A673 (cell line): ENCODE measurements at regions not wholly inside any gene's neighbourhood (a gene's known extent, or its start where the extent isn't known, plus 50 kb on each side); places are given as distances from the start of the nearest gene placed in this dataset.

Experiments
- BruUV-seq: library from RNA; stranded (reverse); fragments of 400-500 nt; replicated peaks from 2 replicates; lab custom pipeline; 2021; lab: Mats Ljungman, UMichigan
- CTCF ChIA-PET: fragments of 300-600 bp; sonication (Branson Sonifier 250); formaldehyde crosslinking; loops from one replicate; lab custom pipeline; 2022; ENCODE audit warnings: antibody characterized with exemption; lab: Charles Lee
- POLR2A ChIA-PET: fragments of 300-600 bp; sonication (Branson Sonifier 250); formaldehyde crosslinking; loops from one replicate; lab custom pipeline; 2022; ENCODE audit warnings: antibody characterized with exemption; ENCODE audit not compliant: low non-redundant PET; lab: Charles Lee
- DNase-seq: peaks from one replicate; pipeline ENCODE4 v3.0.0-alpha.2; 2015; ENCODE audit warnings: low spot score
- H3K27ac ChIP-seq: fragments of 200-600 bp; sonication (generic); 2 replicates; pipeline ENCODE4 v1.5.1; 2016; ENCODE audit warnings: mixed run types, low read depth, mild to moderate bottlenecking, mixed read lengths, antibody characterized with exemption, low read length; ENCODE audit not compliant: poor library complexity, severe bottlenecking
- H3K27me3 ChIP-seq: fragments of 200-600 bp; sonication (generic); replicated peaks from 2 replicates; pipeline ENCODE4 v1.6.1; 2017; ENCODE audit warnings: mixed run types, low read depth, mild to moderate bottlenecking, mixed read lengths, antibody characterized with exemption, low read length; ENCODE audit not compliant: insufficient read depth, poor library complexity
- H3K36me3 ChIP-seq: fragments of 200-600 bp; sonication (generic); 2 replicates; pipeline ENCODE4 v1.6.1; 2016; ENCODE audit warnings: mixed run types, mild to moderate bottlenecking, mixed read lengths, antibody characterized with exemption, low read length; ENCODE audit not compliant: insufficient read depth, poor library complexity, severe bottlenecking
- H3K4me1 ChIP-seq: fragments of 200-600 bp; sonication (generic); 2 replicates; pipeline ENCODE4 v1.6.1; 2017; ENCODE audit warnings: mixed run types, mild to moderate bottlenecking, mixed read lengths, antibody characterized with exemption, low read length; ENCODE audit not compliant: insufficient read depth, poor library complexity, severe bottlenecking
- H3K4me3 ChIP-seq: fragments of 200-600 bp; sonication (generic); 2 replicates; pipeline ENCODE4 v1.5.1; 2016; ENCODE audit warnings: low read depth, mixed run types, mild to moderate bottlenecking, mixed read lengths, low read length; ENCODE audit not compliant: poor library complexity, severe bottlenecking
- H3K9me3 ChIP-seq: fragments of 200-600 bp; sonication (generic); 2 replicates; pipeline ENCODE4 v1.6.1; 2016; ENCODE audit warnings: mixed run types, low read depth, mild to moderate bottlenecking, mixed read lengths, antibody characterized with exemption, low read length; ENCODE audit not compliant: poor library complexity, severe bottlenecking
- CTCF ChIP-seq: fragments of 300-800, 200-600 bp; sonication (generic); conservative IDR thresholded peaks from 2 replicates; pipeline ENCODE4 v1.5.1; 2017; ENCODE audit warnings: low read depth, mild to moderate bottlenecking, antibody characterized with exemption, low read length, moderate library complexity, mixed read lengths
- EZH2 ChIP-seq: fragments of 200-600 bp; sonication (generic); IDR thresholded peaks from 2 replicates; pipeline ENCODE4 v1.6.1; 2017; ENCODE audit warnings: borderline replicate concordance, low read depth, mild to moderate bottlenecking, mixed read lengths, antibody characterized with exemption, low read length; ENCODE audit not compliant: poor library complexity, severe bottlenecking
- intact Hi-C: fragments of 100-400 bp; cut with micrococcal nuclease; formaldehyde crosslinking; loops from one replicate; pipeline ENCODE4 v1.10.0; 2022; ENCODE audit not compliant: unreplicated experiment

GRCh38 chr10:104557966-104558365, 83.1 kb upstream of the SORCS3 start:
- Histone ChIP-seq H3K9me3 (no peaks in the 10 kb centered on the region), H3K36me3 (no peaks in the 10 kb centered on the region), H3K4me1 (no peaks in the 10 kb centered on the region), H3K4me3 (no peak overlapping the region), H3K27ac (no peak overlapping the region), H3K27me3 (peaks cover 94% of the 10 kb centered on the region)
- TF ChIP-seq EZH2 (no peak), CTCF (no peak)
- intact Hi-C loops: no loop called here
- ChIA-PET POLR2A (no interaction called here), CTCF (no interaction called here)
- BruUV-seq: no TSS peak
- DNase-seq: no peak

- intact Hi-C loops: no loop called here
- no peak for DNase-seq
- H3K27me3 ChIP-seq: peaks cover 84% of the 10 kb centered on the region
- H3K9me3 ChIP-seq: no peaks in the 10 kb centered on the region
- no TSS peak for BruUV-seq
- H3K27ac ChIP-seq: no peak overlapping the region
- ChIA-PET CTCF (no interaction called here), POLR2A (no interaction called here)
- no peaks in the 10 kb centered on the region for H3K4me1 ChIP-seq
- no peak for TF ChIP-seq CTCF
- TF ChIP-seq EZH2: no peak
- H3K4me3 ChIP-seq: no peak overlapping the region
- H3K36me3 ChIP-seq: no peaks in the 10 kb centered on the region
These were observed 81.2 kb upstream of the SORCS3 start for GRCh38 chr10:104559935-104560334.

- ChIA-PET POLR2A (no interaction called here), CTCF (no interaction called here)
- Histone ChIP-seq H3K4me3 (no peak overlapping the region), H3K36me3 (no peaks in the 10 kb centered on the region), H3K27ac (no peak overlapping the region), H3K27me3 (peaks cover 54% of the 10 kb centered on the region), H3K9me3 (no peaks in the 10 kb centered on the region), H3K4me1 (no peaks in the 10 kb centered on the region)
- TF ChIP-seq CTCF (no peak), EZH2 (no peak)
- DNase-seq: no peak
- intact Hi-C loops: no loop called here
- no TSS peak for BruUV-seq
These were observed 78.0 kb upstream of the SORCS3 start for GRCh38 chr10:104563051-104563450.
